Aorta (tissue), 5 donors: ENCODE measurements at regions not wholly inside any gene's neighbourhood (a gene's known extent, or its start where the extent isn't known, plus 50 kb on each side); places are given as distances from the start of the nearest gene placed in this dataset.

Source experiments
- ATAC-seq: fragments of 200-7000 bp; cut with Tn5 transposase; one replicate; pipeline ENCODE4 v1.9.1; 2022; ENCODE audit warnings: moderate library complexity; ENCODE audit not compliant: low FRiP score
- DNase-seq, 2 donors: peaks; one replicate each; pipeline ENCODE4 v3.0.0-alpha.2; 2020
- H3K27ac ChIP-seq, 2 donors: one replicate each; pipeline ENCODE4 v1.5.1; 2013; ENCODE audit warnings: low read length in 2 of 2, mild to moderate bottlenecking in 2 of 2, moderate library complexity in 2 of 2, control low read depth in 1 of 2, inconsistent platforms in 1 of 2, low read depth in 1 of 2
- H3K27me3 ChIP-seq, 2 donors: one replicate each; pipeline ENCODE4 v1.6.1; 2013; ENCODE audit warnings: control low read depth in 1 of 2, low read length in 1 of 2, mild to moderate bottlenecking in 1 of 2, moderate library complexity in 1 of 2; ENCODE audit not compliant: insufficient read depth in 2 of 2, control insufficient read depth in 1 of 2
- H3K36me3 ChIP-seq, 2 donors: one replicate each; pipeline ENCODE4 v1.6.1; 2013; ENCODE audit warnings: control low read depth in 1 of 2, low read length in 1 of 2, mild to moderate bottlenecking in 1 of 2; ENCODE audit not compliant: insufficient read depth in 2 of 2, control insufficient read depth in 1 of 2
- H3K4me1 ChIP-seq, 2 donors: one replicate each; pipeline ENCODE4 v1.6.1; 2013; ENCODE audit warnings: low read length in 2 of 2, control low read depth in 1 of 2, mild to moderate bottlenecking in 1 of 2, moderate library complexity in 1 of 2; ENCODE audit not compliant: insufficient read depth in 2 of 2, control insufficient read depth in 1 of 2
- H3K4me3 ChIP-seq, 2 donors: one replicate each; pipeline ENCODE4 v1.5.1; 2013; ENCODE audit warnings: low read length in 2 of 2, control low read depth in 1 of 2, mild to moderate bottlenecking in 1 of 2
- H3K9me3 ChIP-seq: one replicate; pipeline ENCODE4 v1.6.1; 2013; ENCODE audit warnings: mild to moderate bottlenecking, low read length; ENCODE audit not compliant: control insufficient read depth
- WGBS, 2 donors: extraction: QIAGEN DNeasy Blood & Tissue Kit; methylation state at CpG; one replicate each; pipeline ENCODE4 v1.1.7; 2013; 5-methylcytosine and 5-hydroxymethylcytosine counted together
- intact Hi-C, 2 donors: fragments of 100-400 bp; cut with DNase I; formaldehyde crosslinking; loops; one replicate each; pipeline versions ENCODE4 v1.14.2 to v1.15.0; 2022
- donor health status: healthy with polysubstance abuse.
- donor health status: Bipolar disorder and iron deficiency.
- donor health status: DM: no; HTN: no; CAD: no.
- donor health status: DM: no; HTN: no; CAD: no.
- donor health status: DM: yes; HTN: yes; CAD: no.

- intact Hi-C loops = no loop called here
- Histone ChIP-seq H3K4me1 (no peaks in the 10 kb centered on the region), H3K4me3 (no peak overlapping the region), H3K27me3 (no peaks in the 10 kb centered on the region), H3K9me3 (no peaks in the 10 kb centered on the region), H3K27ac (no peak overlapping the region), H3K36me3 (no peaks in the 10 kb centered on the region)
- ATAC-seq (no peak), DNase-seq (no peak)
- 74 to 78% methylated on average over 7 of the region's 7 CpGs for WGBS, 2 donors
Measured at GRCh38 chr4:32475710-32476109, 1755.5 kb downstream of the PCDH7 start.

DNA sequence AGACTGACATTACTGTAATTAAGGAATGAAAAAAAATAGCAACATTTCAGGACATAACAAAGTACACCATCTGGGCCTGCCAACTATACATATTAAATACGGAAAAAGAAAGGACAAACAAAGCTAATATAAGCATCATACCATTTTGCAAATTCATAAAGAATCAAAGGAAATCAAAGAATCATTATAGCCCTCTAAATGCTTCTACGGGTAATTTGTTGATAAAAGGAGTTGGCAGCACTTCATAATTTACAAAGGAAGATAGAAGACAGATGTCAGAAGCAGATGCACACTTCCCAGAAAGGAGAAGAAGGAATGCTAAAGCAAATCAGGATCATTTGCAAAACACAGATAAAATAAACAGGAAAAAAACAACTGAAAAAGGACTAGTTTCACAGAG, 1757.3 kb downstream of the PCDH7 start:
- DNase-seq (no peak), ATAC-seq (no peak)
- H3K9me3 ChIP-seq = no peaks in the 10 kb centered on the region
- H3K27me3 ChIP-seq = no peaks in the 10 kb centered on the region
- H3K4me3 ChIP-seq = no peak overlapping the region
- intact Hi-C loops = no loop called here
- H3K27ac ChIP-seq = no peak overlapping the region
- WGBS, 2 donors = 54 to 57% methylated on average over 2 of the region's 2 CpGs
- H3K36me3 ChIP-seq = no peaks in the 10 kb centered on the region
- no peaks in the 10 kb centered on the region for H3K4me1 ChIP-seq

DNA sequence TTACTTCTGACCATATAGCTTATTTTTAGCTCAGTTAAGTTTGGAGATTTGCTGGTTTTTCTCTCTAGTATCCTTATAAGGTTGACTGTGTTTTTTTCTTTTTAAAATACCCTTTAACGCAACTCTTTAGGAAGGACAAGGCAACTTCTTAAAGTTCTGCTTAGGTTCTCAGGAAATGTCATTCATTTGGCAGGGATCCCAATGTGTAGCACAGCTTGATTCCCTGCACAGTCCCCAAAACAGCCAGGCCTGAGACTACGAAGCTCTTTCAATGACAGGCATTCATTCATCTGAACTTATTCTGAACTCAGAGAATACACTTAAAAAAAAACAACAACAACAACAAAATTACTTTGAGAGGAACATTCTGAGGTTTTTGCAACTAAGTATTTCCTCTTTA, 1765.8 kb downstream of the PCDH7 start:
- Histone ChIP-seq H3K4me1 (no peaks in the 10 kb centered on the region), H3K27ac (no peak overlapping the region), H3K4me3 (no peak overlapping the region), H3K27me3 (no peaks in the 10 kb centered on the region), H3K9me3 (no peaks in the 10 kb centered on the region), H3K36me3 (no peaks in the 10 kb centered on the region)
- intact Hi-C loops = no loop called here
- WGBS, 2 donors = 1 to 6% methylated on average over 2 of the region's 2 CpGs
- ATAC-seq (no peak), DNase-seq (no peak)

DNA sequence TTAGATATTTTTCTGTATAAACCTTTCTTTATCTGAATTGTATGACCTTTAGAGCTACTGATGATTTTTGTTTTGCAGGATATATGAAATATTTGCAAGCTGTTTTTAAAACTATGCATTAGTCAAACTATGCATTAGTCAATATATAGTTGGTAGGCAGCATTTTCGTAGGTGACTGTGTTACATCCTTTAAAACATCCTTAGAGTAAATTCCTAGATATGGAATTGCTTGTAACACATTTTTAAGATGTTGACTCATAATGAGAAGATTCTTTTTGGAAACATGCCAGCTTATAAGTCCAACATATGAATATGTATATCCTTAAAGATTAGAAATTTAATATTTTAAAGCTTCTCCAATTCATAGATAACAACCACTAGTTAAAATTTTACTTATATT, 1768.5 kb downstream of the PCDH7 start:
- Histone ChIP-seq H3K9me3 (no peaks in the 10 kb centered on the region), H3K4me1 (no peaks in the 10 kb centered on the region), H3K4me3 (no peak overlapping the region), H3K27ac (no peak overlapping the region), H3K36me3 (no peaks in the 10 kb centered on the region), H3K27me3 (no peaks in the 10 kb centered on the region)
- intact Hi-C loops = no loop called here
- ATAC-seq (no peak), DNase-seq (no peak)
- 58 to 66% methylated on average over 1 of the region's 1 CpG for WGBS, 2 donors

- Histone ChIP-seq H3K27ac (no peak overlapping the region), H3K27me3 (no peaks in the 10 kb centered on the region), H3K36me3 (no peaks in the 10 kb centered on the region), H3K4me3 (no peak overlapping the region), H3K9me3 (no peaks in the 10 kb centered on the region), H3K4me1 (no peaks in the 10 kb centered on the region)
- ATAC-seq (no peak), DNase-seq (no peak)
- intact Hi-C loops = no loop called here
- 41 to 48% methylated on average over 5 of the region's 5 CpGs for WGBS, 2 donors
Measured at GRCh38 chr4:32499171-32499570, 1779.0 kb downstream of the PCDH7 start.

GRCh38 chr4:32503241-32503640, 1783.1 kb downstream of the PCDH7 start:
- DNase-seq (no peak), ATAC-seq (no peak)
- Histone ChIP-seq H3K27me3 (no peaks in the 10 kb centered on the region), H3K4me1 (no peaks in the 10 kb centered on the region), H3K4me3 (no peak overlapping the region), H3K36me3 (no peaks in the 10 kb centered on the region), H3K9me3 (no peaks in the 10 kb centered on the region), H3K27ac (no peak overlapping the region)
- intact Hi-C loops = no loop called here
- WGBS, 2 donors = 89 to 93% methylated on average over 3 of the region's 3 CpGs

GRCh38 chr4:32506067-32506466, 1785.9 kb downstream of the PCDH7 start:
- Histone ChIP-seq H3K36me3 (no peaks in the 10 kb centered on the region), H3K4me1 (no peaks in the 10 kb centered on the region), H3K27me3 (no peaks in the 10 kb centered on the region), H3K27ac (no peak overlapping the region), H3K4me3 (no peak overlapping the region), H3K9me3 (no peaks in the 10 kb centered on the region)
- 80 to 87% methylated on average over 2 of the region's 2 CpGs for WGBS, 2 donors
- DNase-seq = no peak
- ATAC-seq = no peak
- intact Hi-C loops = no loop called here

DNA sequence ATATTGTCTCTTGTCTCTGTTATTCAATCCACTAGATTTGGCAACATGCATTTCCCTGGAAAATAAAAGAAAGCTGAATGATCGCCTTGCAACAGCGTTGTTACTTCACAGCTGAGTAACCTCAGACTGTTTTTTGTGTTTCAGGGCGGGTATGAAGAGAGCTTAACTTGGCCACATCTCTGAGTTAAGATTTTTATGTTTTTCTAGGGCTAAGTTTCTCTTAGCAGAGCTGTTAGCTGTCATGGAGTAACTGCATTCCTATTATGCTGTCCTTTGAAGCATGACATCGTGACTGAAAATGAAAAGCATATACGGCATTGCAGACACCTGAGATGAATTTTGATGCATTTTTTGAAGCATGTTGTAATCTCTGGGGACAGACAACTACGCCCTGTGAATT, 1798.9 kb downstream of the PCDH7 start:
- H3K4me1 ChIP-seq = no peaks in the 10 kb centered on the region
- H3K27ac ChIP-seq = no peak overlapping the region
- WGBS, 2 donors = 17 to 27% methylated on average over 6 of the region's 6 CpGs
- H3K4me3 ChIP-seq = no peak overlapping the region
- no peaks in the 10 kb centered on the region for H3K36me3 ChIP-seq
- no peaks in the 10 kb centered on the region for H3K27me3 ChIP-seq
- intact Hi-C loops = no loop called here
- ATAC-seq = no peak
- H3K9me3 ChIP-seq = no peaks in the 10 kb centered on the region
- no peak for DNase-seq

- no peaks in the 10 kb centered on the region for H3K27me3 ChIP-seq
- H3K36me3 ChIP-seq = no peaks in the 10 kb centered on the region
- no peak overlapping the region for H3K27ac ChIP-seq
- H3K9me3 ChIP-seq = no peaks in the 10 kb centered on the region
- intact Hi-C loops = no loop called here
- no peak for DNase-seq
- ATAC-seq = no peak
- H3K4me1 ChIP-seq = no peaks in the 10 kb centered on the region
- H3K4me3 ChIP-seq = no peak overlapping the region
Measured at GRCh38 chr4:32525420-32525819, 1805.3 kb downstream of the PCDH7 start.
